PFSK-1 (cell line): ENCODE measurements at regions not wholly inside any gene's neighbourhood (a gene's known extent, or its start where the extent isn't known, plus 50 kb on each side); places are given as distances from the start of the nearest gene placed in this dataset.

ENCODE experiments used
- POLR2AphosphoS5 ChIP-seq: IDR thresholded peaks from 2 replicates; pipeline ENCODE4 v1.6.1; 2012; ENCODE audit warnings: low read depth, mild to moderate bottlenecking, control low read depth, low read length, moderate library complexity
- REST ChIP-seq, 2 experiments: IDR thresholded peaks; 2 replicates each; pipeline versions ENCODE4 v1.6.1 to v1.8.0; 2011 to 2012; ENCODE audit warnings: low read depth in 2 of 2, low read length in 2 of 2, control low read depth in 1 of 2, inconsistent platforms in 1 of 2, mild to moderate bottlenecking in 1 of 2, moderate library complexity in 1 of 2; ENCODE audit not compliant: insufficient read depth in 1 of 2
- SIN3A ChIP-seq: IDR thresholded peaks from 2 replicates; pipeline ENCODE4 v1.6.1; 2012; ENCODE audit warnings: mild to moderate bottlenecking, low read length, moderate library complexity, borderline replicate concordance; ENCODE audit not compliant: insufficient read depth

- no peak for TF ChIP-seq REST (IDR thresholded peaks at IDR 0.05; ENCODE audit: insufficient read depth in 1 of 2, low read depth in 2 of 2, low read length in 2 of 2)
- no peak for TF ChIP-seq POLR2AphosphoS5
- no peak for TF ChIP-seq SIN3A
These were observed 659.3 kb downstream of the VRK1 start for GRCh38 chr14:97456462-97456861.
